ENCODE measurements at regions not wholly inside any gene's neighbourhood (a gene's known extent, or its start where the extent isn't known, plus 50 kb on each side); places are given as distances from the start of the nearest gene placed in this dataset.

- TF ChIP-seq, protein P1, sequence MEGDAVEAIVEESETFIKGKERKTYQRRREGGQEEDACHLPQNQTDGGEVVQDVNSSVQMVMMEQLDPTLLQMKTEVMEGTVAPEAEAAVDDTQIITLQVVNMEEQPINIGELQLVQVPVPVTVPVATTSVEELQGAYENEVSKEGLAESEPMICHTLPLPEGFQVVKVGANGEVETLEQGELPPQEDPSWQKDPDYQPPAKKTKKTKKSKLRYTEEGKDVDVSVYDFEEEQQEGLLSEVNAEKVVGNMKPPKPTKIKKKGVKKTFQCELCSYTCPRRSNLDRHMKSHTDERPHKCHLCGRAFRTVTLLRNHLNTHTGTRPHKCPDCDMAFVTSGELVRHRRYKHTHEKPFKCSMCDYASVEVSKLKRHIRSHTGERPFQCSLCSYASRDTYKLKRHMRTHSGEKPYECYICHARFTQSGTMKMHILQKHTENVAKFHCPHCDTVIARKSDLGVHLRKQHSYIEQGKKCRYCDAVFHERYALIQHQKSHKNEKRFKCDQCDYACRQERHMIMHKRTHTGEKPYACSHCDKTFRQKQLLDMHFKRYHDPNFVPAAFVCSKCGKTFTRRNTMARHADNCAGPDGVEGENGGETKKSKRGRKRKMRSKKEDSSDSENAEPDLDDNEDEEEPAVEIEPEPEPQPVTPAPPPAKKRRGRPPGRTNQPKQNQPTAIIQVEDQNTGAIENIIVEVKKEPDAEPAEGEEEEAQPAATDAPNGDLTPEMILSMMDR (IDR thresholded peaks at IDR 0.05): no peak
- TF ChIP-seq EZH2 (IDR thresholded peaks at IDR 0.05): no peak
Measured at GRCh38 chr6:166838987-166839386, 117.4 kb downstream of the RNASET2 start.

Measured in neural progenitor cell (in vitro differentiated cells).